CD4-positive, alpha-beta memory T cell (primary cell): ENCODE measurements at regions not wholly inside any gene's neighbourhood (a gene's known extent, or its start where the extent isn't known, plus 50 kb on each side); places are given as distances from the start of the nearest gene placed in this dataset.
"Not testable (repeated sequence)": the region's sequence is repeated elsewhere in the genome, so short reads cannot be mapped to it uniquely, and the experiment has no call there.

ENCODE experiments used
- CTCF ChIA-PET: fragments of 350-600 bp; sonication (Branson Sonifier 250); formaldehyde crosslinking; loops from one replicate; lab custom pipeline; 2021; ENCODE audit warnings: inconsistent platforms; ENCODE audit not compliant: partially characterized antibody; lab: Charles Lee
- POLR2A ChIA-PET: fragments of 350-600 bp; sonication (Branson Sonifier 250); formaldehyde crosslinking; loops from one replicate; lab custom pipeline; 2021; ENCODE audit not compliant: partially characterized antibody; lab: Charles Lee
- DNase-seq, 5 donors: peaks; one replicate each; pipeline versions ENCODE4 v3.0.0 to v3.0.0-alpha.2; 2020 to 2022; ENCODE audit warnings: mixed read lengths in 1 of 5
- H3K27ac ChIP-seq: one replicate; pipeline ENCODE4 v1.7.0; 2013; ENCODE audit warnings: low read depth, low read length
- H3K27me3 ChIP-seq: 2 replicates; pipeline ENCODE4 v1.7.0; 2013; ENCODE audit warnings: mild to moderate bottlenecking, low read length, moderate library complexity; ENCODE audit not compliant: insufficient read depth
- H3K36me3 ChIP-seq: 2 replicates; pipeline ENCODE4 v1.7.0; 2013; ENCODE audit warnings: mild to moderate bottlenecking, low read length, moderate library complexity; ENCODE audit not compliant: insufficient read depth
- H3K4me1 ChIP-seq: 2 replicates; pipeline ENCODE4 v1.7.0; 2013; ENCODE audit warnings: mild to moderate bottlenecking, low read length, moderate library complexity; ENCODE audit not compliant: insufficient read depth
- H3K4me3 ChIP-seq, 2 donors: one replicate each; pipeline ENCODE4 v1.7.0; 2013; ENCODE audit warnings: low read length in 2 of 2, mild to moderate bottlenecking in 1 of 2
- H3K9me3 ChIP-seq, 2 donors: one replicate each; pipeline ENCODE4 v1.7.0; 2013; ENCODE audit warnings: low read length in 2 of 2, control low read depth in 1 of 2; ENCODE audit not compliant: control insufficient read depth in 1 of 2
- H3K27ac Mint-ChIP-seq, 7 donors: one replicate each; pipeline ENCODE4 v1.8.0; 2020 to 2021; ENCODE audit warnings: mixed read lengths in 7 of 7, mild to moderate bottlenecking in 6 of 7, inconsistent platforms in 3 of 7, moderate library complexity in 3 of 7
- H3K27me3 Mint-ChIP-seq, 2 donors: one replicate each; pipeline ENCODE4 v1.8.0; 2020 to 2021; ENCODE audit warnings: mixed read lengths in 2 of 2
- H3K36me3 Mint-ChIP-seq, 2 donors: one replicate each; pipeline ENCODE4 v1.8.0; 2020 to 2021; ENCODE audit warnings: mixed read lengths in 2 of 2, inconsistent platforms in 1 of 2, mild to moderate bottlenecking in 1 of 2
- H3K4me1 Mint-ChIP-seq, 4 donors: one replicate each; pipeline ENCODE4 v1.8.0; 2020 to 2021; ENCODE audit warnings: mixed read lengths in 4 of 4, mild to moderate bottlenecking in 1 of 4
- H3K4me3 Mint-ChIP-seq, 8 donors: one replicate each; pipeline ENCODE4 v1.8.0; 2020 to 2021; ENCODE audit warnings: mixed read lengths in 8 of 8, mild to moderate bottlenecking in 7 of 8, moderate library complexity in 6 of 8, inconsistent platforms in 3 of 8
- H3K9me3 Mint-ChIP-seq, 8 donors: one replicate each; pipeline ENCODE4 v1.8.0; 2020 to 2021; ENCODE audit warnings: mixed read lengths in 8 of 8, mild to moderate bottlenecking in 5 of 8, inconsistent platforms in 3 of 8, moderate library complexity in 1 of 8
- intact Hi-C: fragments of 100-400 bp; cut with micrococcal nuclease; formaldehyde crosslinking; loops from one replicate; pipeline ENCODE4 v1.15.1; 2023

DNA sequence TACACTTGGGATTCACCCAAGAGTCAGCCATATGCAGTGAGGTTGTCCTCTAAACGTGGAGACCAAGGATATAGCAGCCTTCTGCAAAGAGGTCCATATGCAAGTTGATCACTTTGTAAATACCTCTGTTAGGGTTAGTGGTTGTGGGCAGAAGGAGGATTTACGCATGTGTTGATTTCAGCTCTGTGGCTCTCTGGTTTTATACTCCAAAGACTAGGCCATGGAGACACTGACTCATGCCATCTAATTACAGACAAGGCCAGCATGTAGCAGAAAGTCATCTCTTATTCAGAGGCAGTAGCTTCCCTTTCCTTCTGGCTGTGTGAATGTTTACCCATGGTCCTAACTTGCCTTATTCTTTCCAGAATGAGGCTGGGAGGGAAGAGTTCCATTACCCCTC is 140.9 kb upstream of the GOLGA6L4 start:
- H3K27ac ChIP-seq, H3K4me1 Mint-ChIP-seq, H3K27me3 ChIP-seq, H3K36me3 Mint-ChIP-seq, H3K4me3 ChIP-seq, H3K4me3 Mint-ChIP-seq, CTCF ChIA-PET, POLR2A ChIA-PET, H3K36me3 ChIP-seq, H3K27ac Mint-ChIP-seq, H3K9me3 Mint-ChIP-seq, H3K27me3 Mint-ChIP-seq, H3K4me1 ChIP-seq, H3K9me3 ChIP-seq, intact Hi-C loops, DNase-seq: not testable (repeated sequence)

DNA sequence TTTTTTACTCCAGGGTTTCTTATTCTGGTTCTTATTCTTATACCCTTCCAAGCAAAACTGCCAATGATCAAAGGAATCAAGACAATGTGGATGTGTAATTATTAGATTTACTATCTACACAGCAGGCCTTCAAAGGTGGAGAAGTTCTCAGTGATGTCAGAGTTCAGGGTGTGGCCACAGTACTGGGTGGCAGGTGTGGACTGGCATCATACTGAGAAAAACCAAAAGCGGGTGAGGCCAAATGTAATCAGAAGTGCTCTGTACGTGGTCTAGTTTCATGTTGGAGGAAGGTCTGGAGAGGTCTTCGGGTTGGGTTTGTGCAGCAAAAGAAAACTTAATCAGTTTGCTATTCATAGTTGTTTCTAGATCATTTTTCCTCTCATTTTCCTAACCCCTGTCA is 138.5 kb upstream of the GOLGA6L4 start:
- H3K4me1 Mint-ChIP-seq, intact Hi-C loops, H3K36me3 Mint-ChIP-seq, POLR2A ChIA-PET, H3K36me3 ChIP-seq, H3K4me3 ChIP-seq, H3K4me3 Mint-ChIP-seq, DNase-seq, H3K27ac Mint-ChIP-seq, CTCF ChIA-PET, H3K9me3 ChIP-seq, H3K4me1 ChIP-seq, H3K27ac ChIP-seq, H3K9me3 Mint-ChIP-seq, H3K27me3 ChIP-seq: not testable (repeated sequence)
- H3K27me3 Mint-ChIP-seq = peaks cover 2 to 10% of the 10 kb centered on the region in 2 donors

DNA sequence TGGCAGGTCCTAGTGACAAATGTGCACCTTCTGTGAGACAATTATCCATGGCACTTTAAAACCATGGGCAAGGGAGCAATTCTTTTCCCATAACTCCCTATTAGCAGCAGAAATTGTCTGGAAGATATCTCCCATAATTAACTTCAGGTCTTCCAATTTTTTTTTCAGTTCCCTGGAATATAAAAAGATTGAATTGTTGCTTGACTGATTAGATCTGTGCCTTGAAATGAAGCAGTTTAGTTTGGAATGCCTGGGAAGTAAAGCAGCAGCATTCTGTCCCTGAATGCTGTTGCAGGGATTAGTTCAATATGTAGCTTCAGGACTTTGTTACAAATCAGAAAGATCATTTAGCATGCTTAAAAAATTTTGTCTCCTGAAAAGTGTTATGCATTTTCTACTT is 137.0 kb upstream of the GOLGA6L4 start:
- Mint-ChIP-seq H3K4me1 (no peaks in the 10 kb centered on the region), H3K27me3 (peaks cover 3 to 16% of the 10 kb centered on the region in 2 donors), H3K9me3 (peaks cover 0 to 2% (median 0%) of the 10 kb centered on the region in 8 donors), H3K4me3 (no peak overlapping the region), H3K36me3 (no peaks in the 10 kb centered on the region), H3K27ac (no peak overlapping the region)
- Histone ChIP-seq H3K27ac (no peak overlapping the region), H3K9me3 (no peaks in the 10 kb centered on the region), H3K36me3 (no peaks in the 10 kb centered on the region), H3K4me3 (no peak overlapping the region), H3K27me3 (no peaks in the 10 kb centered on the region), H3K4me1 (no peaks in the 10 kb centered on the region)
- no peak for DNase-seq
- POLR2A ChIA-PET = no interaction called here
- CTCF ChIA-PET = no interaction called here
- intact Hi-C loops = no loop called here

DNA sequence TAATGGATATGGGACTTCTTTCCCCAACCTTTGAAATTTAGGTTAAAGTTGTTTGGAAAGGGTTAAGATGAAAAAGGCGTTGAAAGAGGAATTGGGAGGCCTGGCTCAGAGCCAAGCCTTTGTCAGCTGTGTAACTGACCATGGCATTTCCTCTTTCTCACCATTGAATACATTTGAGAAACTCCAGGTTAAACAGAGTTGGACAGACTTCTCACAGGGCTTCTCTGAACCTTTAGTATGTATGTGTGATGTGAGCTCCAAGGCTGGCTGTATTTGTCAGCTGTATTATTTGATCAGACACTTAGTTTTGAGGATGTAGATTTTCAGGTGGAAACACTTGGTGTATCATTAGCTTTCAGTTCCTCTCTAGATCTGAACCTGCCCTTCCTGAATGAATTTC is 136.4 kb upstream of the GOLGA6L4 start:
- Mint-ChIP-seq H3K27ac (no peak overlapping the region), H3K27me3 (peaks cover 7 to 18% of the 10 kb centered on the region in 2 donors), H3K4me3 (no peak overlapping the region), H3K4me1 (no peaks in the 10 kb centered on the region), H3K9me3 (peaks cover 0 to 4% (median 0%) of the 10 kb centered on the region in 8 donors), H3K36me3 (no peaks in the 10 kb centered on the region)
- no peak overlapping the region for H3K27ac ChIP-seq
- H3K4me3 ChIP-seq = no peak overlapping the region
- ChIA-PET POLR2A (no interaction called here), CTCF (no interaction called here)
- H3K9me3 ChIP-seq = no peaks in the 10 kb centered on the region
- intact Hi-C loops = no loop called here
- DNase-seq = no peak
- no peaks in the 10 kb centered on the region for H3K27me3 ChIP-seq
- H3K36me3 ChIP-seq = no peaks in the 10 kb centered on the region
- H3K4me1 ChIP-seq = no peaks in the 10 kb centered on the region

DNA sequence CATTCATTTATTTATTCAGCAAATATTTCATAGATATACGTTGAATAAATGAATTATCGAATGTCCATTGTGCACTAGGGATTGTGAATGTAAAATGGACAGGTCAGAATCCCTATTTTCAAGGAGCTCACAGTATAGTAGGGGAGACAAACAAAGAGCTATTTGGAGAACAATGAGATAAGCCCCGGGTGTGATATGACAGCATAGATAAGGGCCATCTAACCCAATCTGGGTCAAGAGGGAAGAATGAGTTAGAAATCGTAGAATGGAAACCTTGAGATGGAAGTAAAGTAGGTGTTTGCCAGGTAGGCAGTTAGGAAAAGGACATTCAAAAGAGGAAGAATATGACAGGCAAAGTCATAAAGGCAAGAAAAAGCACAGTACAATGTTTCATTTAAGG is 132.2 kb upstream of the GOLGA6L4 start:
- H3K4me1 ChIP-seq = no peaks in the 10 kb centered on the region
- no peak overlapping the region for H3K4me3 Mint-ChIP-seq

DNA sequence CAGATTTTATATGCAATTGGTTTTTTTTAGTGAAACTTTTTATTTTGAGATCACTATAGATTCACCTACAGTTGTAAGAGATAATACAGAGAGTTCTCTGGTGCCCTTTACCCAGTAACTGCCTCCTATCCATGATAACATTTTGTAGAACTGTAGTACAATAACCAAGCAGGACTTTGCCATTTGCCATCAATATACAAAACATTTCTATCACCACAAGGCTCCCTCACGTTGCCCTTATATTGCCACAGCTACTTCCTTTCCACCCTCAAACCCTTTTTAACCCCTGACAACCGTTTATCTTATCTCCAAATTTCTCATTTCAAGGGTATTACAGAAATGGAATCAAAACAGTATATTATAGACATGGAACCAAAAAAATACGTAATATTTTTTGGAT is 130.7 kb upstream of the GOLGA6L4 start:
- Mint-ChIP-seq H3K36me3 (no peaks in the 10 kb centered on the region), H3K27me3 (peaks cover 11 to 24% of the 10 kb centered on the region in 2 donors), H3K27ac (no peak overlapping the region), H3K9me3 (peaks cover 0 to 4% (median 0%) of the 10 kb centered on the region in 8 donors), H3K4me1 (no peaks in the 10 kb centered on the region), H3K4me3 (no peak overlapping the region)
- intact Hi-C loops = no loop called here
- H3K4me1 ChIP-seq = no peaks in the 10 kb centered on the region
- ChIA-PET CTCF (no interaction called here), POLR2A (no interaction called here)
- H3K9me3 ChIP-seq = no peaks in the 10 kb centered on the region
- H3K4me3 ChIP-seq = no peak overlapping the region
- no peak overlapping the region for H3K27ac ChIP-seq
- no peak for DNase-seq
- H3K27me3 ChIP-seq = no peaks in the 10 kb centered on the region
- H3K36me3 ChIP-seq = no peaks in the 10 kb centered on the region

More for the DNA sequence above, 132.2 kb upstream of the GOLGA6L4 start:
- H3K4me3 ChIP-seq = no peak overlapping the region
- DNase-seq = no peak
- H3K36me3 ChIP-seq = no peaks in the 10 kb centered on the region
- no peaks in the 10 kb centered on the region for H3K9me3 ChIP-seq
- no peaks in the 10 kb centered on the region for H3K4me1 Mint-ChIP-seq
- intact Hi-C loops = no loop called here
- no peak overlapping the region for H3K27ac ChIP-seq
- H3K27ac Mint-ChIP-seq = peak overlapping the region in 1 of 7 donors; percentile 13
- ChIA-PET POLR2A (no interaction called here), CTCF (no interaction called here)
- no peaks in the 10 kb centered on the region for H3K27me3 ChIP-seq
- H3K27me3 Mint-ChIP-seq = peaks cover 7 to 28% of the 10 kb centered on the region in 2 donors
- no peaks in the 10 kb centered on the region for H3K36me3 Mint-ChIP-seq
- peaks cover 0 to 4% (median 0%) of the 10 kb centered on the region in 8 donors for H3K9me3 Mint-ChIP-seq

DNA sequence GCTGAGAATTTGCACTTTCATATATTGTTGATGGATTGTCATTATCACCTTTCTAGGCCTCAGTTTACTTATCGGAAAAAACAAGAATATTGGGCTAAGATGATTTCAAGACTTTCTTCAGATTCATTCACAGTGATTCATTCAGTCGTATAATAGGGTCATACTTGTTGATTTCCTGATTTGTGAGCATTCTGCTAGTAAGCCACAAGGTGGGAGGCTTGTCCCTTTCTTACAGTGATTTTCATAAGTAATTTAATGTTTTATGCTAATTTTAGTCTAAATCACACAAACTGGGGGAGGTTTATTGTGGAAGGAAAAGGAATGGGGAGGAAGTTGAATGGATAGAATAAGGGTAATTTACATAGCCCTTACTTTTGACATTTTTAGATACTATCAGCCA is 126.8 kb upstream of the GOLGA6L4 start:
- DNase-seq = no peak
- Mint-ChIP-seq H3K27ac (no peak overlapping the region), H3K27me3 (peaks cover 9 to 14% of the 10 kb centered on the region in 2 donors), H3K9me3 (peaks cover 0 to 1% (median 0%) of the 10 kb centered on the region in 8 donors), H3K4me3 (no peak overlapping the region), H3K36me3 (no peaks in the 10 kb centered on the region), H3K4me1 (no peaks in the 10 kb centered on the region)
- ChIA-PET CTCF (no interaction called here), POLR2A (no interaction called here)
- Histone ChIP-seq H3K4me1 (no peaks in the 10 kb centered on the region), H3K36me3 (no peaks in the 10 kb centered on the region), H3K9me3 (no peaks in the 10 kb centered on the region), H3K27me3 (no peaks in the 10 kb centered on the region), H3K4me3 (no peak overlapping the region), H3K27ac (no peak overlapping the region)
- intact Hi-C loops = no loop called here

DNA sequence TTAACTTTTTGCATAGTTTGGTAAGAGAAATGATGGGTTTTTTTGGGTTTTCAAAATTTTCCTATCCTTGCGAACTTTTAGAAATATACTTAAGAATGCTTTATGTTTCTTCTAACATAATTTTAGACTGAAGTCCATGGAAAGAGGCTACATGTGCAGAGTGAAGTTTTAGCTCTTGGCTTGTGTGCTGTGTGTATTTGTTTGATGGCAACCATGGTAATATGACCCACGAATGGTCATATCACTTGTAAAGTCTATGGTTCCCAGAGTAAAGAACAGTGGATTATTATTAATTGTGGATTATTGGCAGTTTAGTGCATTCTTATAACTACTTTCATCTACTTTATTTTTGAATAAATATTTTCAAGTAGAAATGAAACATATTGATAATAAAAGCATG is 124.0 kb upstream of the GOLGA6L4 start:
- POLR2A ChIA-PET = no interaction called here
- DNase-seq = no peak
- Histone ChIP-seq H3K4me3 (no peak overlapping the region), H3K27me3 (no peaks in the 10 kb centered on the region), H3K36me3 (no peaks in the 10 kb centered on the region), H3K4me1 (no peaks in the 10 kb centered on the region), H3K27ac (no peak overlapping the region), H3K9me3 (no peaks in the 10 kb centered on the region)
- CTCF ChIA-PET = no interaction called here
- Mint-ChIP-seq H3K27ac (no peak overlapping the region), H3K9me3 (peaks cover 0 to 1% (median 0%) of the 10 kb centered on the region in 8 donors), H3K27me3 (peaks cover 13 to 17% of the 10 kb centered on the region in 2 donors), H3K36me3 (no peaks in the 10 kb centered on the region), H3K4me3 (no peak overlapping the region), H3K4me1 (no peaks in the 10 kb centered on the region)
- intact Hi-C loops = no loop called here
